ENCODE measurements at regions not wholly inside any gene's neighbourhood (a gene's known extent, or its start where the extent isn't known, plus 50 kb on each side); places are given as distances from the start of the nearest gene placed in this dataset.

DNA sequence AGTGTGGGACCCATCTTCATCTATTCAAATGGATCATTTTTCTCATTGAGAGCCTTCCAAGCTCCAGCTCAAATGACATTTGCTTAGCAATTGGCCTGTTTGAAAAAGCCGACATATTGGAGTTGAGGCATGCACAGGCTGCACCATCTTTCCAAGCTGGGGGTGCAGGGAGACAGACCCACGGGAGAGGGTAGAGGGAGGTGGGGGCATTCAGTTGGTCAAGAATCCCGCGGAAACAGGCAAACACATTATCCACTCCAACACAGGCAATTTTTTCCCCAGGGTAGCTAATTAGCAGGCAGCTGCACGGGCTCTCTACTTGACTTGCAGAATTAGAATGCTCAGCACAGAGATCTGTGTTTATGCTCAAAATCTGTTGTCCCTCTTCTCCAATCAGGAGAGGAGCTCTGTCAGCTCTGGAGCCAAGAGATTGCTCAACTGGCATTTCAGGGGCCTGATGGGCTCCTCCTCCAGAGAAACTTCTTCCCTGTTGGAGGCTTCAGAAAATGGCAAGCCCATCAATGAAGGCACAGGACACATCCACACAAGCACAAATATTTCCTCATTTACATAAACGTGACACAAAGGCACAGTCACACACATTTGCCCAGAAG, 267.8 kb downstream of the FOXD2 start:
- TF ChIP-seq POLR2A (IDR thresholded peaks at IDR 0.05; ENCODE audit: low read length), result no peak
- no peak for TF ChIP-seq GATA1 (IDR thresholded peaks at IDR 0.05; ENCODE audit: low read depth, low read length)
